ENCODE measurements at regions not wholly inside any gene's neighbourhood (a gene's known extent, or its start where the extent isn't known, plus 50 kb on each side); places are given as distances from the start of the nearest gene placed in this dataset.

DNA sequence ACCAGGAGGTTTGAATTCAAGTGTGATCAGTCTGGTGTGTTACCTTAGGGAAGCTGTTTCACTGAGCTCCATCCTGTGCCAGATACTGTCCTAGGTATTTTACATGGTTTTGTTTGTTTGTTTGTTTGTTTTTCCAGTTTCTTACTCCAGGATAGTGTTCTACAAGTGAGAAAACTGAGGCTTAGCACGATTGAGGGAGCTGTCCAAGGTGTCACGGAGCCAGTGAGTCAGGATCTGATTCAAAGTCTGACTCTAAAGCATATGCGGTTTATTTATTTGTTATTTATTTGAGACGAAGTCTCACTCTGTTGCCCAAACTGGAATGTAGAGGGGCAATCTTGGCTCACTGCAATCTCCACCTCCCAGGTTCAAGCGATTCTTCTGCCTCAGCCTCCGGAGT, 79.7 kb upstream of the GNG2 start:
- no peak overlapping the region for H3K4me3 Mint-ChIP-seq
- peaks cover 9% of the 10 kb centered on the region for H3K4me1 Mint-ChIP-seq
- H3K27me3 Mint-ChIP-seq: peaks cover 16% of the 10 kb centered on the region
- H3K9me3 Mint-ChIP-seq: peaks cover 6% of the 10 kb centered on the region
- no peak overlapping the region for H3K27ac Mint-ChIP-seq
- ATAC-seq (replicated peaks): no peak
- no peaks in the 10 kb centered on the region for H3K36me3 Mint-ChIP-seq (ENCODE audit: low read depth)

DNA sequence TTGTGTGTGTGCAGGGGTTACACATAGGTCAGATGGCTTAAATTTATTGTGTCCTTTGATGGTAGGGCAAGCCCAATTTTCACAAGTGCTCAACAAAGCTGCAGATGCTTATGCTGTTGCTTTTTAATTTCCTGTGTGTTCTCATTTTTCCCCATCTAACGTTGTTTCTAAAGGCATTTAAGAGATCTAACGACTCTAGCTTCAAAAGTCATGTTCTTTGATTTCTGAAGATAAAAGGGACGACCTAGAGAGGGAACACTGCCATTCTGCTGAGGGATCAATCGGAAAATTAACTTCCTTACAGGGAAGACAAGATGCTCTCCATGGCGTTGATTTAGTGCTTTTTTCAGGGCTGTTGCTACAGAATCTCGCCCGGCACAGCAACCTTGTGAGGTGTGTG, 79.0 kb upstream of the GNG2 start:
- no peak for ATAC-seq (replicated peaks)
- peaks cover 23% of the 10 kb centered on the region for H3K27me3 Mint-ChIP-seq
- H3K4me3 Mint-ChIP-seq: no peak overlapping the region
- H3K9me3 Mint-ChIP-seq: peaks cover 12% of the 10 kb centered on the region
- peaks cover 9% of the 10 kb centered on the region for H3K4me1 Mint-ChIP-seq
- no peaks in the 10 kb centered on the region for H3K36me3 Mint-ChIP-seq (ENCODE audit: low read depth)
- no peak overlapping the region for H3K27ac Mint-ChIP-seq

- peaks cover 20% of the 10 kb centered on the region for H3K9me3 Mint-ChIP-seq
- no peak for ATAC-seq (replicated peaks)
- H3K4me1 Mint-ChIP-seq: peaks cover 9% of the 10 kb centered on the region
- no peaks in the 10 kb centered on the region for H3K36me3 Mint-ChIP-seq (ENCODE audit: low read depth)
- no peak overlapping the region for H3K27ac Mint-ChIP-seq
- no peak overlapping the region for H3K4me3 Mint-ChIP-seq
- peaks cover 23% of the 10 kb centered on the region for H3K27me3 Mint-ChIP-seq
Measured at GRCh38 chr14:51782435-51782834, 78.0 kb upstream of the GNG2 start.

- H3K36me3 Mint-ChIP-seq (ENCODE audit: low read depth): no peaks in the 10 kb centered on the region
- peaks cover 20% of the 10 kb centered on the region for H3K9me3 Mint-ChIP-seq
- ATAC-seq (replicated peaks): peak; percentile 64
Measured at GRCh38 chr14:51783765-51784164, 76.6 kb upstream of the GNG2 start.

GRCh38 chr14:51784466-51784865, 75.9 kb upstream of the GNG2 start:
- Mint-ChIP-seq H3K9me3 (peaks cover 20% of the 10 kb centered on the region), H3K36me3 (ENCODE audit: low read depth) (no peaks in the 10 kb centered on the region), H3K27ac (no peak overlapping the region), H3K27me3 (peaks cover 19% of the 10 kb centered on the region), H3K4me1 (peaks cover 9% of the 10 kb centered on the region), H3K4me3 (no peak overlapping the region)
- no peak for ATAC-seq (replicated peaks)

More at GRCh38 chr14:51783765-51784164, 76.6 kb upstream of the GNG2 start:
- H3K27ac Mint-ChIP-seq: no peak overlapping the region
- peaks cover 9% of the 10 kb centered on the region for H3K4me1 Mint-ChIP-seq
- H3K27me3 Mint-ChIP-seq: peaks cover 15% of the 10 kb centered on the region
- no peak overlapping the region for H3K4me3 Mint-ChIP-seq

DNA sequence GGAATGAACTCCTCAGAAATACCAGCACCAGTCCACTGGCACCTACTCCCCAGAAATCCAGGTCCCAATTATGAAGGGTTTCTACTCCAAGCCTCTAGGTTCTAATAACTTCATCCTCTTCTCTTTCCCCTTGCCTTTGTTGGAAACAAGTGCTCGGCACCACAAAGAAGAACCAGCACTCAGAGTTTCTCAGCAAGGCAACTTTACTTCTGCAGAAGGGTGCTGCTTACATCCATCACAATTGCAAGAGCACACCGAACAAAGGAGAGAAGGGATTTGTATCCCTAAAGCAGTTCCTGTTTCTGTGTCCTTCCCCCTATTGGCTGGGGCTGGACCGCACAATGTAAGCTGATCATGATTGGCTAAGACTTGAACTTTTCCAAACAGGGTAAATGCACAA, 74.2 kb upstream of the GNG2 start:
- no peaks in the 10 kb centered on the region for H3K36me3 Mint-ChIP-seq (ENCODE audit: low read depth)
- H3K4me1 Mint-ChIP-seq: no peaks in the 10 kb centered on the region
- H3K27me3 Mint-ChIP-seq: peaks cover 28% of the 10 kb centered on the region
- no peak for ATAC-seq (replicated peaks)
- H3K27ac Mint-ChIP-seq: no peak overlapping the region
- H3K4me3 Mint-ChIP-seq: no peak overlapping the region
- H3K9me3 Mint-ChIP-seq: peaks cover 20% of the 10 kb centered on the region

GRCh38 chr14:51787352-51787751, 73.1 kb upstream of the GNG2 start:
- no peak for ATAC-seq (replicated peaks)
- Mint-ChIP-seq H3K4me3 (no peak overlapping the region), H3K9me3 (peaks cover 20% of the 10 kb centered on the region), H3K36me3 (ENCODE audit: low read depth) (no peaks in the 10 kb centered on the region), H3K4me1 (no peaks in the 10 kb centered on the region), H3K27me3 (peaks cover 30% of the 10 kb centered on the region), H3K27ac (no peak overlapping the region)

GRCh38 chr14:51789114-51789513, 71.3 kb upstream of the GNG2 start:
- no peak for ATAC-seq (replicated peaks)
- Mint-ChIP-seq H3K9me3 (peaks cover 20% of the 10 kb centered on the region), H3K4me1 (no peaks in the 10 kb centered on the region), H3K4me3 (no peak overlapping the region), H3K36me3 (ENCODE audit: low read depth) (no peaks in the 10 kb centered on the region), H3K27me3 (peaks cover 30% of the 10 kb centered on the region), H3K27ac (no peak overlapping the region)

- H3K27me3 Mint-ChIP-seq: peaks cover 30% of the 10 kb centered on the region
Measured at GRCh38 chr14:51789596-51789995, 70.8 kb upstream of the GNG2 start.

DNA sequence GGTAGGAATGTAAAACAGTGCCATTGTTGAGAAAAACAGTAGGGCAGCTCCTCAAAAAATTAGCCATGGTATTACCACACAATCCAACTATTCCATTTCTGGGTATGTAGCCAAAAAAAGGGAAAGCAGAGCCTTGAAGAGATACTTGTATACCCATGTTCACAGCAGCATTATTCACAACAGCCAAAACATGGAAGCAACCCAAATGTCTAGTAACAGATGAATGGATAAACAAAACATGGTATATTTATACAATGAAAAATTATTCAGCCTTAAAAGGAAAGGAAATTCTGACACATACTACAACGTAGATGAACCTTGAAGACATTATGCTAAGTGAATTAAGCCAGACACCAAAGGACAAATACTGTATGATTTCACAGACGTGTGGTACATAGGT, 67.6 kb upstream of the GNG2 start:
- H3K36me3 Mint-ChIP-seq (ENCODE audit: low read depth): no peaks in the 10 kb centered on the region
- peaks cover 15% of the 10 kb centered on the region for H3K27me3 Mint-ChIP-seq
- no peak for ATAC-seq (replicated peaks)
- no peaks in the 10 kb centered on the region for H3K4me1 Mint-ChIP-seq
- no peak overlapping the region for H3K27ac Mint-ChIP-seq
- H3K4me3 Mint-ChIP-seq: no peak overlapping the region
- no peaks in the 10 kb centered on the region for H3K9me3 Mint-ChIP-seq

More at GRCh38 chr14:51789596-51789995, 70.8 kb upstream of the GNG2 start:
- no peak overlapping the region for H3K4me3 Mint-ChIP-seq
- no peak for ATAC-seq (replicated peaks)
- H3K27ac Mint-ChIP-seq: no peak overlapping the region
- peaks cover 20% of the 10 kb centered on the region for H3K9me3 Mint-ChIP-seq
- H3K4me1 Mint-ChIP-seq: no peaks in the 10 kb centered on the region
- H3K36me3 Mint-ChIP-seq (ENCODE audit: low read depth): no peaks in the 10 kb centered on the region

DNA sequence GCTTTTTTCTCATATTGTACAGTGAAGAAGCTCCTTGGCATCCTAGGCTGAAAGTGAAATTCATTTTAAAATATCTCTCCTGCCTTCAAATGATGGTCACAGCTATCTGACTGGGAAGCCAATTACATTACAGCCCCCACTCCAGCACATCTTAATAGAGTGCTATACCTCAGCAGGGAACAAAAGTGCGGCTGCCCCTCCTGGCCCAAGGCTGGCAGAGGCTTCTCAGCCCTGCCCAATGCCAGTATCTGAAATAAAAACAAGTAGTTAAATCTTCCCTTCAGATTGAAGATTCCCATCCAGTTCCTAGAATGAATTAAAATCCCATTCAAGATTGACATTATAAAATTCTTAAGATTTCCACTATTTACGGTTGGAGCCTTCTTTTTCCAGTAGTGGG, 54.9 kb upstream of the GNG2 start:
- no peaks in the 10 kb centered on the region for H3K36me3 Mint-ChIP-seq (ENCODE audit: low read depth)
- H3K4me3 Mint-ChIP-seq: no peak overlapping the region
- no peak for ATAC-seq (replicated peaks)
- H3K9me3 Mint-ChIP-seq: no peaks in the 10 kb centered on the region
- no peaks in the 10 kb centered on the region for H3K4me1 Mint-ChIP-seq
- no peak overlapping the region for H3K27ac Mint-ChIP-seq
- no peaks in the 10 kb centered on the region for H3K27me3 Mint-ChIP-seq

DNA sequence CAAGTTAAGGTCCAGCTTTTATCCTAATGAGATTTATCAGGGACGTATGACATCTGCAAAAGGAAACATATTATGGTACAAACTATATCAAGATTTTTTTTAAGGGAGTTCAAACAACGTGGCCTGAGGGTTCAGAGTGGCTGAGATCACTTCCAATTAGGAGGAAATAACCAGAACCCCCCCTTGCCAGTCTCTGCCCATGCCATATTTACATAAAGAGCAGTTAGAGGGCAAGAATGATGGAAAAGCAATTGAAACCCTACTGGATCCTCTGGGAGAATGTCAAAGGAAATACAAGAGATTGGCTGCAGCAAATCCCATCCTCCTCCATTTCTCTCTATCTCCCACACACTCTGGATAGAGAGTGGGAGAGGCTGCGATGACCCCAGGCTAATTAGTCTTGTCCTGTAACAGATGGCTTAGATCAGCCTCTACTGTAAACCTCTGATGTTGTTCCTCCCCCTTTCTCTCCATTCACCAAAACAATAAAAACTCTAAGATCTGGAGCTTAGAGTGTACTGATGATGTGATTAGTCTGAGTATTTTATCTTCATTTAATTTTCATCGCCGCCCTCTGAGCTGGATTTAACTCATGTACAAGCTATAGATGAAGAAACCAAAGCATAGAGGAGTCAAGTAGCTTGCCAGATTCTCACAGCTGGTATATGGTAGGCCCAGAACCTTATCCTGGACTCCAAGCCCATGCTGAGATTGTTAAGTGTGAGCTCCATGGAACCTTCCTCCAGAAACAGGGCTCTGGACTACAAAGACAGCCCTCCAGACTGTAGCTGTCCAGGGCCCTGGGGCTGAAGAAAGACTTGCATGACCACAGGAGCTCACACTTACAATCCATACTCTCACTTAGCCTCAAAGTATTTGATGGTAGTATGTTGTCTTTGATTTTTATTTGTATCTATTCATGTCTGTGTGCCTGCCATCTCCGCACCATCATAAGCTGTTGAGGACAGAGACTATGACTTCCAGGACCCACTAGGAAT, 54.1 kb upstream of the GNG2 start:
- Mint-ChIP-seq H3K4me3 (no peak overlapping the region), H3K4me1 (no peaks in the 10 kb centered on the region), H3K9me3 (no peaks in the 10 kb centered on the region), H3K27me3 (no peaks in the 10 kb centered on the region), H3K36me3 (ENCODE audit: low read depth) (no peaks in the 10 kb centered on the region), H3K27ac (no peak overlapping the region)
- ATAC-seq (replicated peaks): no peak

GRCh38 chr14:51807356-51807755, 53.1 kb upstream of the GNG2 start:
- Mint-ChIP-seq H3K9me3 (no peaks in the 10 kb centered on the region), H3K36me3 (ENCODE audit: low read depth) (no peaks in the 10 kb centered on the region), H3K4me1 (no peaks in the 10 kb centered on the region), H3K27ac (no peak overlapping the region), H3K27me3 (no peaks in the 10 kb centered on the region), H3K4me3 (no peak overlapping the region)
- ATAC-seq (replicated peaks): no peak

All from activated T-helper 17 cell treated with anti-CD3 and anti-CD28 coated beads, Interleukin-2, amount 50 U/mL, for 72 hours (primary cell).